Suprapubic skin (tissue), 3 donors: ENCODE measurements at regions not wholly inside any gene's neighbourhood (a gene's known extent, or its start where the extent isn't known, plus 50 kb on each side); places are given as distances from the start of the nearest gene placed in this dataset.

Experiments
- EP300 ChIP-seq: sonication (generic); formaldehyde crosslinking; IDR thresholded peaks from one replicate; pipeline ENCODE4 v1.6.1; 2017; ENCODE audit warnings: antibody characterized with exemption
- TF ChIP-seq, protein P1 (sequence below), 2 donors: fragments of 200-600 bp in 1 of 2; fragments of 450-650 bp in 1 of 2; sonication (generic) in 1 of 2; IDR thresholded peaks; one replicate each; pipeline ENCODE4 v1.5.1; 2016 to 2019; ENCODE audit warnings: antibody characterized with exemption in 2 of 2, mild to moderate bottlenecking in 1 of 2, moderate library complexity in 1 of 2

DNA sequence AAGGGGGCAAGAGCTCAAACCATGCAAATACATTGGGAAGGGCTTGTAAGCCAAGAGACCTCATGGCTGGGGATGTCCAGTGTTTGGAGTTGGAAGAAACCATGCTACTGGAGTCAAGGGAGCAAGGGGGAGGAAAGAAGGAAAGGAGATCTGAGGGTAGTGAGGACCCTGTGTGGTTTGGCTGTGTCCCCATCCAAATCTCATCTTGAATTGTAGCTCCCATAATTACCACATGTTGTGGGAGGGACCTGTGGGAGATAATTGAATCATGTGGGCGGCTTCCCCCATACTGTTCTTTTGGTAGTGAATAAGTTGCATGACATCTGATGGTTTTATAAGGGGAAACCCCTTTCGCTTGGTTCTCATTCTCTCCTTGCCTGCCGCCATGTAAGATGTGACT is 56.5 kb upstream of the ADRB1 start:
- TF ChIP-seq, protein P1, sequence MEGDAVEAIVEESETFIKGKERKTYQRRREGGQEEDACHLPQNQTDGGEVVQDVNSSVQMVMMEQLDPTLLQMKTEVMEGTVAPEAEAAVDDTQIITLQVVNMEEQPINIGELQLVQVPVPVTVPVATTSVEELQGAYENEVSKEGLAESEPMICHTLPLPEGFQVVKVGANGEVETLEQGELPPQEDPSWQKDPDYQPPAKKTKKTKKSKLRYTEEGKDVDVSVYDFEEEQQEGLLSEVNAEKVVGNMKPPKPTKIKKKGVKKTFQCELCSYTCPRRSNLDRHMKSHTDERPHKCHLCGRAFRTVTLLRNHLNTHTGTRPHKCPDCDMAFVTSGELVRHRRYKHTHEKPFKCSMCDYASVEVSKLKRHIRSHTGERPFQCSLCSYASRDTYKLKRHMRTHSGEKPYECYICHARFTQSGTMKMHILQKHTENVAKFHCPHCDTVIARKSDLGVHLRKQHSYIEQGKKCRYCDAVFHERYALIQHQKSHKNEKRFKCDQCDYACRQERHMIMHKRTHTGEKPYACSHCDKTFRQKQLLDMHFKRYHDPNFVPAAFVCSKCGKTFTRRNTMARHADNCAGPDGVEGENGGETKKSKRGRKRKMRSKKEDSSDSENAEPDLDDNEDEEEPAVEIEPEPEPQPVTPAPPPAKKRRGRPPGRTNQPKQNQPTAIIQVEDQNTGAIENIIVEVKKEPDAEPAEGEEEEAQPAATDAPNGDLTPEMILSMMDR (IDR thresholded peaks at IDR 0.05): no peak
- TF ChIP-seq EP300: no peak
